Panc1 (cell line): ENCODE measurements at regions not wholly inside any gene's neighbourhood (a gene's known extent, or its start where the extent isn't known, plus 50 kb on each side); places are given as distances from the start of the nearest gene placed in this dataset.
"Not testable (repeated sequence)": the region's sequence is repeated elsewhere in the genome, so short reads cannot be mapped to it uniquely, and the experiment has no call there.

Experiments used
- POLR2AphosphoS5 ChIP-seq: IDR thresholded peaks from 2 replicates; pipeline ENCODE4 v1.6.1; 2012; ENCODE audit warnings: mild to moderate bottlenecking, low read depth, low read length, moderate library complexity
- TF ChIP-seq, protein P1 (sequence below): fragments of 450-650 bp; IDR thresholded peaks from 2 replicates; pipeline ENCODE4 v1.5.1; 2017; ENCODE audit warnings: mild to moderate bottlenecking
- TF ChIP-seq, protein P2 (sequence below), 2 experiments: IDR thresholded peaks; 2 replicates each; pipeline ENCODE4 v1.6.1; 2011 to 2012; ENCODE audit warnings: low read depth in 2 of 2, control low read depth in 1 of 2, low read length in 1 of 2, mild to moderate bottlenecking in 1 of 2, moderate library complexity in 1 of 2; ENCODE audit not compliant: insufficient read depth in 1 of 2

DNA sequence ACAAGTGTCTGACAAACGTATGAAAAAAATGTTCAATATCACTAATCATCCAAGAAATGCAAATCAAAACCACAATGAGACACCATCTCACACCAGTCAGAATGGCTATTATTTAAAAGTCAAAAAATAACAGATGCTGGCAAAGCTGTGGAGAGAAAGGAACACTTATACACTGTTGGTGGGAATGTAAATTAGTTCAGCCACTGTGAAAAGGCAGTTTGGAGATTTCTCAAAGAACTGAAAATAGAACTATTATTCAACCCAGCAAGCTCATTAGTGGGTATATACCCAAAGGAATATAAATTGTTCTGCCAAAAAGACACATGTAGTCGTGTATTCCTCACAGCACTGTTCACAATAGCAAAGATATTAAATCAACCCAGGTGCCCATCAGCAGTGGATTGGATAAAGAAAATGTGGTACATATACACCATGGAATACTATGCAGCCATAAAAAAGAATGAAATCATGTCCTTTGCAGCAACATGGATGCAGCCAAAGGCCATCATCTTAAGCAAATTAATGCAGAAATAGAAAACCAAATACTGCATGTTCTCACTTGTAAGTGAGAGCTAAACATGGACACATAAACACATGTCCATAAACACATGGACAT lies 251.3 kb downstream of the UACA start:
- TF ChIP-seq, protein P1, sequence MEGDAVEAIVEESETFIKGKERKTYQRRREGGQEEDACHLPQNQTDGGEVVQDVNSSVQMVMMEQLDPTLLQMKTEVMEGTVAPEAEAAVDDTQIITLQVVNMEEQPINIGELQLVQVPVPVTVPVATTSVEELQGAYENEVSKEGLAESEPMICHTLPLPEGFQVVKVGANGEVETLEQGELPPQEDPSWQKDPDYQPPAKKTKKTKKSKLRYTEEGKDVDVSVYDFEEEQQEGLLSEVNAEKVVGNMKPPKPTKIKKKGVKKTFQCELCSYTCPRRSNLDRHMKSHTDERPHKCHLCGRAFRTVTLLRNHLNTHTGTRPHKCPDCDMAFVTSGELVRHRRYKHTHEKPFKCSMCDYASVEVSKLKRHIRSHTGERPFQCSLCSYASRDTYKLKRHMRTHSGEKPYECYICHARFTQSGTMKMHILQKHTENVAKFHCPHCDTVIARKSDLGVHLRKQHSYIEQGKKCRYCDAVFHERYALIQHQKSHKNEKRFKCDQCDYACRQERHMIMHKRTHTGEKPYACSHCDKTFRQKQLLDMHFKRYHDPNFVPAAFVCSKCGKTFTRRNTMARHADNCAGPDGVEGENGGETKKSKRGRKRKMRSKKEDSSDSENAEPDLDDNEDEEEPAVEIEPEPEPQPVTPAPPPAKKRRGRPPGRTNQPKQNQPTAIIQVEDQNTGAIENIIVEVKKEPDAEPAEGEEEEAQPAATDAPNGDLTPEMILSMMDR = not testable (repeated sequence)
- not testable (repeated sequence) for TF ChIP-seq POLR2AphosphoS5
- TF ChIP-seq, protein P2, sequence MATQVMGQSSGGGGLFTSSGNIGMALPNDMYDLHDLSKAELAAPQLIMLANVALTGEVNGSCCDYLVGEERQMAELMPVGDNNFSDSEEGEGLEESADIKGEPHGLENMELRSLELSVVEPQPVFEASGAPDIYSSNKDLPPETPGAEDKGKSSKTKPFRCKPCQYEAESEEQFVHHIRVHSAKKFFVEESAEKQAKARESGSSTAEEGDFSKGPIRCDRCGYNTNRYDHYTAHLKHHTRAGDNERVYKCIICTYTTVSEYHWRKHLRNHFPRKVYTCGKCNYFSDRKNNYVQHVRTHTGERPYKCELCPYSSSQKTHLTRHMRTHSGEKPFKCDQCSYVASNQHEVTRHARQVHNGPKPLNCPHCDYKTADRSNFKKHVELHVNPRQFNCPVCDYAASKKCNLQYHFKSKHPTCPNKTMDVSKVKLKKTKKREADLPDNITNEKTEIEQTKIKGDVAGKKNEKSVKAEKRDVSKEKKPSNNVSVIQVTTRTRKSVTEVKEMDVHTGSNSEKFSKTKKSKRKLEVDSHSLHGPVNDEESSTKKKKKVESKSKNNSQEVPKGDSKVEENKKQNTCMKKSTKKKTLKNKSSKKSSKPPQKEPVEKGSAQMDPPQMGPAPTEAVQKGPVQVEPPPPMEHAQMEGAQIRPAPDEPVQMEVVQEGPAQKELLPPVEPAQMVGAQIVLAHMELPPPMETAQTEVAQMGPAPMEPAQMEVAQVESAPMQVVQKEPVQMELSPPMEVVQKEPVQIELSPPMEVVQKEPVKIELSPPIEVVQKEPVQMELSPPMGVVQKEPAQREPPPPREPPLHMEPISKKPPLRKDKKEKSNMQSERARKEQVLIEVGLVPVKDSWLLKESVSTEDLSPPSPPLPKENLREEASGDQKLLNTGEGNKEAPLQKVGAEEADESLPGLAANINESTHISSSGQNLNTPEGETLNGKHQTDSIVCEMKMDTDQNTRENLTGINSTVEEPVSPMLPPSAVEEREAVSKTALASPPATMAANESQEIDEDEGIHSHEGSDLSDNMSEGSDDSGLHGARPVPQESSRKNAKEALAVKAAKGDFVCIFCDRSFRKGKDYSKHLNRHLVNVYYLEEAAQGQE (IDR thresholded peaks at IDR 0.05; ENCODE audit: insufficient read depth in 1 of 2, low read depth in 2 of 2, low read length in 1 of 2) = not testable (repeated sequence)
